Fibroblast of villous mesenchyme (primary cell): ENCODE measurements at regions not wholly inside any gene's neighbourhood (a gene's known extent, or its start where the extent isn't known, plus 50 kb on each side); places are given as distances from the start of the nearest gene placed in this dataset.

ENCODE experiments used
- DNase-seq: peaks from one replicate; pipeline ENCODE4 v3.0.0-alpha.2; 2010; ENCODE audit warnings: low read depth
- H3K4me3 ChIP-seq: 2 replicates; pipeline ENCODE4 v1.5.1; 2011; ENCODE audit warnings: low read depth, mild to moderate bottlenecking, low read length
- TF ChIP-seq, protein P1 (sequence below): IDR thresholded peaks from 2 replicates; pipeline ENCODE4 v1.5.1; 2012; ENCODE audit warnings: low read depth, mild to moderate bottlenecking, low read length; ENCODE audit not compliant: insufficient read depth

DNA sequence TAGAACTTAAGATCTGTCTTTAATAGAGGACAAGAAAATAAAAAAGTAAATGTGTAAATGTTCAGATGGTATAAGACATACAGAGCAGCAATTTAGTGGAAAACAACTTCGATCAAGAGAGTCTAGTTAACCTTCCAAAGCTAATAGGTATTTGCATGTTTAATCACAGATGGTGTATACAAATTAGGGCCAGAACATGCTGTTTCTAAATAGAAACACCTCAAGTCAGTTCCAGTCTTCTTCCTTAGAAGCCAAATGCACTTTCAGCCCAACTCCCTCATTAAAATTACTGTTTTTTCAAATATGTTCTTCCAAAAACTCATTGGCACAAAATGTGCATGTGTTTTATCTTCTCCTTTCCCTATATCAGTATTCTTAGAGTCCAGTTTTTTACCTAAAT is 604.4 kb downstream of the SLC6A15 start:
- DNase-seq: no peak
- TF ChIP-seq, protein P1, sequence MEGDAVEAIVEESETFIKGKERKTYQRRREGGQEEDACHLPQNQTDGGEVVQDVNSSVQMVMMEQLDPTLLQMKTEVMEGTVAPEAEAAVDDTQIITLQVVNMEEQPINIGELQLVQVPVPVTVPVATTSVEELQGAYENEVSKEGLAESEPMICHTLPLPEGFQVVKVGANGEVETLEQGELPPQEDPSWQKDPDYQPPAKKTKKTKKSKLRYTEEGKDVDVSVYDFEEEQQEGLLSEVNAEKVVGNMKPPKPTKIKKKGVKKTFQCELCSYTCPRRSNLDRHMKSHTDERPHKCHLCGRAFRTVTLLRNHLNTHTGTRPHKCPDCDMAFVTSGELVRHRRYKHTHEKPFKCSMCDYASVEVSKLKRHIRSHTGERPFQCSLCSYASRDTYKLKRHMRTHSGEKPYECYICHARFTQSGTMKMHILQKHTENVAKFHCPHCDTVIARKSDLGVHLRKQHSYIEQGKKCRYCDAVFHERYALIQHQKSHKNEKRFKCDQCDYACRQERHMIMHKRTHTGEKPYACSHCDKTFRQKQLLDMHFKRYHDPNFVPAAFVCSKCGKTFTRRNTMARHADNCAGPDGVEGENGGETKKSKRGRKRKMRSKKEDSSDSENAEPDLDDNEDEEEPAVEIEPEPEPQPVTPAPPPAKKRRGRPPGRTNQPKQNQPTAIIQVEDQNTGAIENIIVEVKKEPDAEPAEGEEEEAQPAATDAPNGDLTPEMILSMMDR: no peak
- no peak overlapping the region for H3K4me3 ChIP-seq

DNA sequence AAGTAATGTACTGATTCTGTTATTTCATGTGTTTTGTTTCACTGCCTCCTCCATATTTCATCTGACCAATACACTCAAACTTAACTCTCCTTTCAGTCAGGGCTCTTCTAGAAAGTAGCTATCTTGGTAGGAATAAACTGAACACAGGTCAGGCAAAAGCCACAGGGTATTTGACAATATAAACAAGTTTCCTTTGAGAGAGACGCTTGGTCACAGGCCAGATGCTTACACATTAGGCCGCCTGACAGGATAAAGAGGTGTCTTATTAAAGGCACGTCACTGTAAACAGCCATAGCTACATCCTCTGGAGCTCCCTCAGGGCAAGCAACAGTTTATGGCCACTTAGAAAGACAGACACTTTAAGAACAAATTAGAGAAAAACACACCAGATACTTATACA is 607.5 kb downstream of the SLC6A15 start:
- peak; percentile 46 for DNase-seq

DNA sequence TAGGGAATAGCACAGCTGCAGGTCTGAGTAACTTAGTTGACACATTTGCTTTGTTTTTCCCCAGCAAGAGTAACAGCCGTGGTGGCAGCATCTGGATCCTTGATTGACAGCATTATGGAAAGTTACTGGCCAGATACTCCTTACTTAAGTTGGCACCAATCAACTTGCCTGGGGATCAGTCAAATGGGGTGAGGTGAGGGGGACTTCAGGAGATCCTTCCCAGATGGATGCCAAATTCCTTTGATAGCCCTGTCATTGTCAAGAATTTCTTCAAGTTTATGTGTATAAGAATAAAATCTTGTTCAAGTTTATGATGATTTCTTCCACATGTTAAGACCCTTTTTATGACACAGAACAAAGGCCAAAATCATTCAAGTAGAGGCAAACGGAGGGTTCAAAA is 618.4 kb downstream of the SLC6A15 start:
- no peak for DNase-seq
- TF ChIP-seq, protein P1: no peak
- H3K4me3 ChIP-seq: no peak overlapping the region

More for the DNA sequence above, 607.5 kb downstream of the SLC6A15 start:
- TF ChIP-seq, protein P1: no peak
- H3K4me3 ChIP-seq: no peak overlapping the region

DNA sequence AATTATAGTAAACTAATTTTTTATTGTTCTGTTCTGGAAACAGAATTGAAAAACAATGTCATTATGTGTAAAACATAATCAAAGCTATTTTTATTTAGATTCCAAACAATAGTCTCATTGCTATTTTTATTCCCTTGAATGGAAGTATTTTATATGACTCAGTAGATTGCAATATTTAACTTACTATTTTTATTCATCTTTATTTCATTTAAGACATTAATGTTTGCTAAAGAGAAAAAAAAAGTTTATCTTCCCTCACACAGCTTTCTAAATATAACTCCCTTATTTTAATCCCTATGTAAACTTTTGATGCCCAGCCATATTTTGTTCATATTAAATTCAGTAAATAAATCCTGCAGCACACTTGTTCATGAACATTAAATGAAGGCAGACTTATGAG is 622.4 kb downstream of the SLC6A15 start:
- no peak overlapping the region for H3K4me3 ChIP-seq
- TF ChIP-seq, protein P1: no peak
- no peak for DNase-seq

DNA sequence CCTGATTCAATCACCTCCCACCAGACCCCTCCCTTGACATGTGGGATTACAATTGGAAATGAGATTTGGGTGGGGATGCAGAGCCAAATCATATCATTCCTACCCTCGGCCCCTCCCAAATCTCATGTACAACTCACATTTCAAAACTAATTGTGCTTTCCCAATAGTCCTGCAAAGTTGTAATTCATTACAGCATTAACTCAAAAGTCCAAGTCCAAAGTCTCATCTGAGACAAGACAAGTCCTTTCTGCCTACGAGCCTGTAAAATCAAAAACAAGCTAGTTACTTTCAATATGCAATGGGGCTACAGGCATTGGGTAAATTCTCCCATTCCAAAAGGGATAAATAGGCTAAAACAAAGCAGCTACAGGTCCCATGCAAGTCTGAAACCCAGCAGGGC is 634.6 kb downstream of the SLC6A15 start:
- TF ChIP-seq, protein P1: no peak
- H3K4me3 ChIP-seq: no peak overlapping the region
- no peak for DNase-seq

DNA sequence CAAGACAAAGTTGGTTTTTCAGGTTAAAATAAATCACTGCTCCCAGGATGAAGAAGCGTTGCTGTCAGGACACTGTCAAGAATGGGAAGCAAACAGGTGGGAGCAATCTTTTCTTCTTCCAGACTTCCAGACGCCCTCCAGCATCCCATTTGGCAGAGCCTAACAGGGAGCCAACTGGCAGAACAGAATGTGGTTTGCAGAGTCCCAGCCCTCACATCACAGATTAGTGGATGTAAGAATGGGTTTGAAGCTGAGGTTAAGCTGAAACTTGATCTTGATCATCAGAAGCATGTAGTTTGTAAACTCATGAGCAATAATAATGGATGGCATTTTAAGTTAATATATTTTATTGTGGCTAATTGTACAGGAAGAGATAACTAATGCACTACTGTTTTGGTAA is 636.4 kb downstream of the SLC6A15 start:
- no peak for DNase-seq
- no peak overlapping the region for H3K4me3 ChIP-seq
- TF ChIP-seq, protein P1: no peak

DNA sequence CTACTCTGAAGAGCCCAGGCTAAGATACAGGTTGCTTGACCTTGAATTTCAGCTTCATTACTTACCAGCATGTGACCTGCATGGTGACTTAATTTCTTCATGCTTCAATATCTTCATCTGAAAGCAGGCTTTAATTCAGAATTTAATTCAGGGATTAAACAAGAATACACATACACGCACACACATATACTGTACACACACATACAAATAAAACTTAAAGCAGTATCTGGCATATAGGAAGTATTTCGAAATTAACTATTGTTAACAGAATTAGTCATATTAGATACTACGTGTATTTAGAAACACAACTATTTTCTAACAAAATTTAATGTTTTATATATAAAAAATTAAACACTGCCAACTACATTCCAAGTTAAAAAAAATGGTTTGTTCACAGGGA is 640.3 kb downstream of the SLC6A15 start:
- TF ChIP-seq, protein P1: no peak
- no peak for DNase-seq
- H3K4me3 ChIP-seq: no peak overlapping the region
